Stimulated activated CD4-positive, alpha-beta T cell treated with anti-CD3 and anti-CD28 coated beads, Interleukin-4, amount 100 ng/mL, for 24 hours (primary cell): ENCODE measurements at regions not wholly inside any gene's neighbourhood (a gene's known extent, or its start where the extent isn't known, plus 50 kb on each side); places are given as distances from the start of the nearest gene placed in this dataset.

Source experiments
- DNase-seq: peaks from one replicate; pipeline ENCODE4 v3.0.0-alpha.2; 2020

DNA sequence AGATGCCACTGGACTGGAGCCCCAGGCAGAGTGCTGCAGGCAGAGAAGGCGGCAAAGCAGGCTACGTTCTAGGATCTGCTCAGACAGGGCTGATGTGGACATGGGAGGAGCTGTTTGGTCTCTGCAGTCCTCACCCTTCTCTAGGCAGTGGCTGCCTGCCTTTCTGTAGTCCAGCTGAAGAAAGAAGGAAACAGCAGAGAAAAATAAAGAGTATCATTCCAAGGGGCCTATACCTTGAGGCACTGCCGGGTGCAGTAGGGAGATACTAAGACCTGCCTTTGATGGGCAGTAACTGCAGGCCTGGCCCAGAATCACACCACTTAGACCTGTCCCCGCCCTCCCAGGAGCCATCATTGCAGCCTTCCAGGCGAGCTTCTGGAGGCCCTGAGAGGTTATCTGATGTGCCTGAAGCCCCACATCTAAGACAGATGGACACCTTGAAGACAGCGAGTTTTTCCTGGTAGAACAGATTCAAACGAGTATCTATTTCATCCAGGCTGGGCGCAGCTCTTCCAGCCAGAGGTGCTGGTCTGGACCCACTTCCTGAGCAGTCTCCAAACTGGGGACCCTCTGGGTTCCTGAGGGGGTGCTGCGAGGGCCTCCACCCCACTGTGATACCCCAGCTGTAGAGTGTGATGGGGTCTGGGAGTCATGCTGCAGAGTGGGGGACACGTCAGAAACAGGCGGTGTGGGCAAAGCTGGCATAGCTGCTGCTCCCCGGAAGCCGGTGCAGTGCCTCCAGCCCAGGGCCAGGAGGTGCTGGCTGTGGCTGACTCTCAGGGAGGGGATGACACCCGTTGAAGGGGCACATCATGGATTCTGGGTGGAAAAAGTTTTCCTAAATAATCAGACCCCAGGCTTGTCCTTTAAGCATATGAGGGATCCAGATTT is 87.3 kb upstream of the OTOS start:
- no peak for DNase-seq

DNA sequence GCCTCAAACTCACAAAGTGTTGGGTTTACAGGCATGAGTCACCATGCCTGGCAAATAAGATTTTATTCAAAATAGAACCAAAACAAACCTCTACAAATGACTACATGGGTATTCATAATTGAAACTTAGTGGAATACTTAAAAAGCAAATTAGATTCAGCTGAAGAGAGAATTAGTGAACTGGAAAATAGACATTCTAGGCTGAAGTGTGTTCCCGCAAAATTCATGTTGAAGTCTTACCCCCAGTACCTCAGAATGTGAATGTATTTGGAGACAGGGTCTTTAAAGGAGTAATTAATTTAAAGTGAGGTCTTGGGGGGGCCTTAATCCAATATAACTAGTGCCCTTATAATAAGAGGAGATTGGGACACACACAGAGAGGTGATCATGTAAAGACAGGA is 88.5 kb upstream of the OTOS start:
- no peak for DNase-seq

DNA sequence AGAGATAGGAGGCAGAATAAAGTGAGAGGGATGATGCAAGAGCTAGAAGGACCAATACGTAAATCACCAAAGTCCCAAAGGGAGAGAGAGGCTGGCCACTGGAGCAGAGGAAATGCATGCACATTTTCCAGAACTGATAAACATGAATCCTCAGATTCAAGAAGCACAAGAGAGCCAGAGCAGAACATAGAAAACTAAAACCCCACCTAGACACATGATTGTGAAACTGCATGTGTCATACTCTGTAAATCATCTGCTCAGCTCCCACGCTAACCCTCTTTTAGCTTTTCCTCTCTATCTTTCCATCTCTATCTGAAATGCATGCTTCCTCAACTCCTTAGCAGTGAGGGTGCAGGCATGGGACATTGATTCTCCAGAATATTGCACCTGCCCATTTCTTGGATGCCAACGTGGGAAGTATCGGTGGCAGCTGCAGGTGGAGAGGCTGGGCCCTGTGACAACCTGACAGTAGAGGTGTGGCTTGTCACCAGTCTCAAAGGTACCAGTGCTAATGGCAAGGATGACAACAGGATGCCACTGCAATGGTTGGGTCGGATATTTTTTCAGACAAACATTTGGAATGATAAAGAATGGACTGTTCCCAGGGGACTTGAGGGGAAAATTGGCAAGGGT is 89.3 kb upstream of the OTOS start:
- no peak for DNase-seq

DNA sequence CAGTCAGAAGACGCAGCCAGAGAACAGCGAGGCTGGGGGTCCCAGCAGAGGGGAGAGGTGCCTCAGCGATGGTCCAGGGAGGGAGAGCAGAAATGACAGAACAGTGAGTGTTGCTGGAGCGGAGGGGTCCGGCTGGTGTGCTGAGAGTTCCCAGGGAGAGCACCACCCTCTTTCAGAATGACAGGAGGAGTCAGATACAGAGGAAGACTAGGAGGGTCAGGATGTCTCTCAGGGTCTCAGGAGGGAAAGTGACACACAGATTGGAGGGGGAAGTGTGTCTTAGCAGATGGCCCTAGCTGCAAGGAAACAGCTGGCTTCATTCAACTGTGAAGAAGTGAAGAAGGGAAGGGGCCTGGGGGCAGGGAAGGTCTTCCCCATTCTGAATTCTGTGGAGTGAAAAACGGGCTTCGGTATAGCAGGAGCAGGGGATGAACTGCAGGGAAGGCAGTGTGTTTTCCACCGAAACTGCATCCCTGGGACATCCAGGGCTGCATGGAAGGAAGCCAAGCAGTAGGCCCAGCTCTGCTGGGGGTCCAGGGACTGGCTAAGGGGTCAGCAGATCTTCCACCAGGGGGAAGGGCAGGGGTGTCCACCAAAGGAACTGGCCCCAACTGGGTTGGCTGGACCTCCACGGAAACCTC is 90.0 kb upstream of the OTOS start:
- no peak for DNase-seq

DNA sequence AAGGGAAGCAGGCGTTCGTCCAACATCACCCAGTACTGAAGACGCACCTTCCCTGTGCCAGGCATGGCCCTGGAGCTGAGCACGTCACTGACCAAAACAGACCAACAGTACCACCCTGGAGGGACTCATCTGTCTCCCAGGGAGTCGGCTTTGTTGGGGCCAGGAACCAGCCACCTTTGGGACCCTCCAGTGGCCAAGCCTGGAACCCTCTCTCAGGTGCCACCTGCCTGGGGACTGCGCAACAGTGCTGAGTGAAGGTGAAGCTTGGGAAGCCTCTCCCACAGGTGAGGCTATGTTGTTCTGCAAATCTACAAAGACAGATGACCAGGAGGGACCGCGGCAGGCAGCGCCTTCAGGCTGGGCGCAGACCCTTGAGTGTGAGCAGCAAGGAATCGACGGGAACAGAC is 91.4 kb upstream of the OTOS start:
- no peak for DNase-seq

DNA sequence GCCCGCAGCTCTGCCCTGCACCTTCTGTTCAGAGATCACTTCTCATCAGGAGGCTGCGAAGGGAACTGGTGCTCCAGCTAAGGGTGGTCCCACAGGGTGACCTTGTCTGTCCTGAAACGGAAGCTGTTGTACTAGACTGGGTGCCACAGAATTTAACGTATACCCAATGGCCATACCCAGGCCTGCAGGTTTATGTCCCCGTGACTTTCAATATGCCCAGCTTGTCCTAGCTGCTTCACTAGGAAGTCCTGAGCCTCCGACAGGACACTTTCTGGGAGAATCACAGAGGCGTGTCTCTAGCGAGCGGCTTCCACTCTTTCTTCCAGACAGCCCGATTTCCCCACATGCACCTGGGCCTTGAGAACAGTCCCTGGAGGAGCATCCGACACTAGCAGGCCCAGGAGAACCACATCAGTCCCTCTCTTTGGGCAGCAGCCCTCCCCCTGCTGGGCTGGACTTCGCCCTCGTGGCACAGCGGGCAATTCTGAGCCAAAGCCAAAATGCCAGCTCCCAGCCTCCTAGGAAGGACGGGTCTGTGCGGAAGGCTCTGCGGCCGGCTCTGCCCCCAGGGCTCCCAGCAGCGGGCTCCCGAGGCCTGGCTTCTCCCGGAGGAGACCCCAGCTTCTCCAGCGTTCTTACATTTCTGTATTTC is 91.9 kb upstream of the OTOS start:
- DNase-seq: no peak

DNA sequence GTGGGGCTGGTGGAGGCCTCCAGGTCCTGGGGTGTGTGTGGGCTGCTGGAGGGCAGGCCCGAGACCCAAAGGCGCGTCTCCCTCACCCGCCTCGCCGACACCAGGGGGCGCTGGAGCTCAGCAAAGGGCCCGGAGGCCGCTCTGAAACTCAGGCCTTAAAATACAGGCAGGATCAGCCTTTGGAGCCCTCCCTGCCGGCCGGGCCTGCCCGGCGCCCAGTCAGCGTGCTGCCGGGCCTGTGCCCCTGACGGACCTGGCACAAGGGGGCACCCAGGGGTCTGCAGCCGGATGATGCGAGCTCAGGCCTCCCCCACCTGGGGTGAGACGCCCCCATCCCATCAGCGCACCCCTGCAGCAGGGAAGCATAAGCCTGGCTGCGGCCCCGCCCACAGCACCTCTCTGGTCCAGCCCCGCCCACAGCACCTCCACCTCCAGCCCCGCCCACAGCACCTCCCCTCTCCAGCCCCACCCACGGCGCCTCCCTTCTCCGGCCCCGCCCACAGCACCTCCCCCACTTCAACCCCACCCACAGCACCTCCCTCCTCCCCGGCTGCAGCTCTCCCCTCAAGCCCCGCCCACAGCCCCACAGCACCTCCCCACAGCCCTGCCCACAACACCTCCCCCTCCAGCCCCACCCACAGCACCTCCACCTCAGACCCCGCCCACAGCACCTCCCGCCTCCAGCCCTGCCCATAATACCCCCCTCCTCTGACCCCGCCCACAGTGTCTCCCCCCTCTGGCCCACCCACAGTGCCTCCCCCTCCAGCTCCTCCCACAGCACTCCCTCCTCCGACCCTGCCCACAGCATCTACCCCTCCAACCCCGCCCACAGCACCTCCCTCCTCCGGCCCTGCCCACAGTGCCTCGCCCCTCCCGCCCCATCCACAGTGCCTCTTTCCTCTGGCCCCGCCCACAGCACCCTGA is 92.8 kb upstream of the OTOS start:
- DNase-seq: peak; percentile 72

DNA sequence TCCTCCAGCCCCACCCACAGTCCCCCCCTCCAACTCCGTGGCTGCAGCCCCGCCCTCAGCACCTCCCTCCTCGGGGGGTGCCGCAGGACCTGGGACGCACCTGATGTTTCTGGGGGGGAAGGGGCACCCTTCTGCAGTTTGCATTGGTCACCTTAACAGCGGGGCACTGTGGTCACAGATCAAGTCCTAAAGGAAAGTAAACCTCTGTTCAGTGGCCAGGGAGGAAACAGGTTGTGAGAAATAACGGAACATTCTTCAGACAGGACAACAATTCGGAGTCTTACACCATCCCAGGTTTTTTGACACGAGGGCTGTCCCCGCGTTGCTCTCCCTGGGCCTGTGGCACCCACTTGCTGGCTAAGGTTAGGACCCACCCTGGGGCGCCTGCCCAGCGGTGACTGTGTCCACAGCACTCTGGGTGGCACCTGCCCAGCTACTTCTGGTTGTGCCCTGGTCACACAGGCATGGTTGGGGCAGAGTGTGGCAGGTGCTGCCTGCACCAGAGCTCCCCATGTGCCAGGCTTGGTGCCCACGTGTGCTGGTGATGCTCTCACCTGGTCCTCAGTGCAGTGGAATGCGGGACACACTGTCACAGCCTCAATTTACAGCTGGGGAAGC is 93.5 kb upstream of the OTOS start:
- no peak for DNase-seq

DNA sequence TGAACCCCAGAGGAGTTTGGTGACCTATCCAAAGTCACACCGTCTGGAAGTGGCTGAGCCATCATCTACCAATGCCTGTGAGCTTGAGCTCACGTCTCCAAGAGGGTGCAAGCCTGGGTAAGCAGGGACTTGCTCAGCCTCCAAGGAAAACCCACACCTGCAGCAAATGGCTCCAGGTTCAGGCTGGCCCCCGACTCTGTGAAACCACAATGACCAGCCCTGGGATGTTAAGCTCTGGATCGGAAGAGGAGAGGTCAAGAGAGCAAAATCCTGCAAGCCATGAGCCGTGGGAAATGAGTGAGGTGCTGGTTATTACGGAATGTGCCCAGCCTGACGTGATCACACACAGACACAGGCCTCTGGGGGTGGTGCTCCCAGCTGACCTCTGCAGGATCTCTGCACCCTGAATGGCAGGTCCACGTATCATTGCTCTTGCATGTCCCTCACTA is 94.1 kb upstream of the OTOS start:
- DNase-seq: no peak

DNA sequence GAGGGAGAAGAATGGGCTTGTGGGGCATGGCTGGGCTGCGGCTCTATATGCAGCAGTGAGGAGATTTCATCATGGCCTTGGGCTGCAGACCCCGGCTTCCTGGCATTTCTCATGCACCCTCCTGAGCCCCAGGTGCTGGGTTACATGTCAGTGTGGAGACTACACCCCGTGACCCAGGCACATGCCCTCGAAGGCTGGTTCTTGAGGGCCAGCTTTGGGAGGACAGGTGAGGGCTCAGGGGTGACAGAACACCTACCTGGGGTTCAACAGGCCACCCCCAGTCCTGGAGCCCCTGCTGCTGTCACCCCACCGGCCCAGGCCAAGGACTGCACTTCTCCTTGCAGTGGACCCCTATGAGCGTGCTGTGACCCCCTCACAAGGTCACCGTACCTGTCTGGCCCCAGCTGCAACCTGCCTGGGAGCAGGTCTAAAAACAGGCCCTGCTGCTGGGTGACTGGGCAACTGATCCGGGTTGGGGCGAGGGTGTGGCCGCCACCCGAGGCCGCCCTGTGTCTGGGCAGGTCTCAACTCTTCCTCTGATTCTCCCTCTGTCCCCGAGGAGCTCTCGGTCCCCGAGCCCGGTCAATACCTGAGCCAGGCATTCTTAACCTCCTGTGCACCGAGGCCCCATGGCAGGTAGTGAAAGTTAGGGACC is 94.8 kb upstream of the OTOS start:
- no peak for DNase-seq

DNA sequence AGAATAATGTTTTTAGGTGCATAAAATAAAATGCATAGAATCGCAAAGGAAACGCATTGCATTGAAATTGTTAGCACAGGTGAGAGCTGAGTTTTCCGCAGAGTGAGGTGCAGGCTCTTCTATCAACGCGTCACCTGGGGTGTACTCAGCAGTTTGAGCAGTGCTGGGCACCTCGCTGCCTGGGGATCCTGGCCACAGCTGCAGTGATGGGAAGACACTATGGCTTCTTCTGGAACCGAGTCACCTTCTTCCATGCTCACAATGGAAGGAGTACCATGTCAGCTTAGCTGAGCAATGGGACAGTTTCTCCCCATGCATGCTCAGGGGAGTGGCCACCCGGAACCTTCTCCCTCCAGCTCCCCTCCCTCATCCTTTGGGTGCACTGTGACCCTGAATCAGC is 95.4 kb upstream of the OTOS start:
- DNase-seq: no peak

DNA sequence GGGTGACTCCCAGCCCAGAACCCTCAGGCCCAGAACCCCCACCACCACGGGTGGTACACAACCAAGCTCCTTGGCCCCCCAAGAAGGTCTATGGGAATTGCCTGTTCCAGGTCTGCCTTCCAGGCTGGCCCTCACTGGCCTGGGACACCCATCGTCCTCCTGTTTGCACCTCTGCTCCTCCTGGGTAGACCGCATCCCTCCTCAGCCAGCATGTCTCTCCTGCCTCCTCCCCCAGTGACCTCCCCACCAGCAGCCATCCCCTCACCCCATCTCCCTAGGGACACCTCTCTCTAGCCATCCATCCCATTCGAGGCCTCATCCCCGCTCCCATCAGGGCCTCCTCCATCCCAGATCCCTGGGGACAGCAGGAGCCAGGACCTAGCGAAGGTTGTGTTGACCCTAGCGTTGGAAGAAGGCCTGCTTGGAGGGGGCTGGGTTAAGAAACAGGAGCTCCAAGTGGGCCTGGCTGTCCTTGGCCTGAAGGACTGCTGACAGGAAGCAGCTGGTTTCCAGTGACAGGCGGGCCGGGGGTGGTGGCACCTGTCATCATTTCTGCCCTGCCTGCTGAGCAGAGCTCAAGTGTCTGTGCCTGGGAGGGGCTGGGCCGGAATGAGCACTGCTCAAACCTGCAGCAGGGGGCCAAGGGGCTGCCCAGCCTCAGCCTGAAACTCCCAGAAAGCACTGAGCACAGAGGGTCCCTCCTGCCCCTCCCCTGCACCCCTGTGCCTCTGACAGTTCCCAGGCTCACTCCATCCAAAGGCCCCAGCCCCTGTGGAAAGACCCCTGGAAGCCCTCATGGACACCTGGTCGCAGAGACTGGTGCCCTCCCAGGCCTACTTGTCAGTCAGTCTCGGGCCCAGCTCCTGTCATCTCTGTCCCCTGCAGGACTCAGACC is 96.0 kb upstream of the OTOS start:
- DNase-seq: no peak

DNA sequence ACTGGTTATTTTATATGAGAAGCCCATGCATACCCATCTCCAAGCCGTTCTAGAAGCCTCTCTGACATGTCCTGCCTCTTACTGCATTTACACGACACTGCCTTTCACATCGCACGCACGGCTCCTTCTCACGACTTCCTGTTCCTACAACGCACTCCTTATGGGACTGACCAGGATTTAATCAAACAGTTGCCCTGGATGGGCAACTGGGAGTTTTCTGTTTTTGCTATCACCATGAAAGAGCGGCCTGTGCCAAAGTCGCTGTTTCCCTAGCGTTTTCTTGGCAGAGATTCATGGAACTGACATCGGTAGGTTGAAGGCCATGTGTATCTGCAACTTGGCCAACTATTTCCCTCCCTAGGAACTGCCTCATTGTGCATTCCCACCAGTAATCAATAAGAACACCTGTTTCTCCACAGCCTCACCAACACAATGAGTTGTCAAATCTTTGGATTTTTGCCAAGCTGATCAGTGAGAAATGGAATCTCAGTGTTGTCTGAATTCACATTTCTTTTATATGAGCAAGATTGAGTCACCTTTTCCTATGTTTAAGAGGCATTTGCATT is 97.2 kb upstream of the OTOS start:
- no peak for DNase-seq

DNA sequence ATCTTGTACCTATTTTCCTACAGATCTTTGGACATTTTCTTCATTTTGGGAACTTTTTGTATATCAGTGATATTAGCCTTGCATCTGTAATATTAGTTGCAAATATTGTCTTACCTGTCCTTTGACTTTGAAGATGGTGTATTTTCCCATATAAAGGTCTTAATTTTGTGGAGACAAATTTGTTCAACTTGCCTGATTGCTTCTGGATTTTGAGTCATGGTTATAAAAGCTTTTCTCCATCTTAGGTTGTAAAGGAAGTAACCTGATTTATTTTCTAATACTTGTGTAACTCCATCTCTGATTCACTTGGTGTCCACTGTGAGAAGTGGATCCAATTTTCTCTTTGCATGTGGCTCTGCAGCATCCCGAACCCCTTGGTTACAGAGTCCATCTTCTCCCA is 97.7 kb upstream of the OTOS start:
- DNase-seq: no peak

DNA sequence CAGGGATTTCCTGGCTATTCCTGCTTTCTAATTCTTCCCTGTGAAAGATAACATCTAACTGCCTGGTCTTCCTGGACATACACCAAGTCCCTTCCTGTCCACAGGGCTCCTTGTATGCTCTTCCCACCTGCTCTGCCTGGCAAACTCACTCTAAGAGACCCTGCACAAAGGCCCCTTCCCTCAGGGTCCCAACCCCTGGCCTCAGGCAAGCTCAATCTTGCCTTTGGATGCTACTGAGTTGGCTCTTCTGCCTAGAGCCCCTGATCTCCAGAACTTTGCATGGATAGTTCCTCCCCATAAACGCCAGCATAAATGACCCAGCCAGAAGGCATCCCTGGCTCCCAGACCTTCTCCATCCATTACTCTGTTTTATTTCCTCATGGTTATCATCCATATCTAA is 98.3 kb upstream of the OTOS start:
- DNase-seq: no peak

DNA sequence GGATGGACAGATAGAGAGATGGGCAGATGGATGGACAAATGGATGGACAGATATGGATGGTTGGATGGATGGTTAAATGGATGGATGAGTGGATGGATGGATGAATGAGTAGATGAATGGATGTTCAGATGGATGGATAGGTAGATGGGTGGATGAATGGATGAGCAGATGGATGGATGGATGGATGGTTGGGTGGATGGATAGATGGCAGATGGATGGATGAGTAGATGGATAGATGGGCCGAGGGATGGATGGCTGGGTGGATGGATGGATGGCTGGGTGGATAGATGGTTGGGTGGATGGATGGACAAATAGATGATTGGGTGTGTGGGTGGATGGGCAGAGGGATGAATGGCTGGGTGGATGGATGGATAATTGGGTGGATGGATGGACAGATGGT is 98.9 kb upstream of the OTOS start:
- no peak for DNase-seq

DNA sequence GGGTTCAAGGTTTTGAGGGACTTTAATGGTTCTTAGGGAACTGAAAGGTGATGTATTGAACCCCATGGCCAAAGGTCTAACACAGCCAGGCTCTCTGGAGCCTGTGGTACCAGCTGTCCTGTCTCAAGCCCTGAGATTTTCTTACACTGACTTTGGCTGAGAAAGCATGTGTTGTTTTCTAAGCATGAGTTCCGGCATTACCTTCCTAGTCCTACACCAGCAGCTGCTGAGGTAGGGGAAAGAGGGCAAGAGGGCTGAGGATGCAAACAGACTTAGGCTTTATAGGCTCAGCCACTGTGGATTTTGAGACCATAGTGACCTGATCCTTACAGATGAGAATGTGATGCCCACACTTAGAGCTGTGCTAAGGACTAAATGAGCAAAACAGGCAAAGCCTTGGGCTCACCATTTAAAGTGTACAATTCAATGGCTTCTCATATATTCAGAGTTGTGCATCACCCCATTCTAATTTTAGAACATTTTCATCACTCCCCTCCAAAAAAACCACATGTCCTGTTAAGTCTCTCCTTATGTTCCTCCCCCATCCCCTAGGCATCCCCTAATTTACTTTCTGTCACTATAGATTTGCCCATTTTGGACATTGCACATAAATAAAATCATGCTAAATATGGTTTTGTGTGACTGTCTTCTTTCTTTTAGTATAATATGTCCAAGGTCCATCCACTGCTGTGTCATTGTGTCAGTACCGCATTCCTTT is 99.7 kb upstream of the OTOS start:
- DNase-seq: no peak

DNA sequence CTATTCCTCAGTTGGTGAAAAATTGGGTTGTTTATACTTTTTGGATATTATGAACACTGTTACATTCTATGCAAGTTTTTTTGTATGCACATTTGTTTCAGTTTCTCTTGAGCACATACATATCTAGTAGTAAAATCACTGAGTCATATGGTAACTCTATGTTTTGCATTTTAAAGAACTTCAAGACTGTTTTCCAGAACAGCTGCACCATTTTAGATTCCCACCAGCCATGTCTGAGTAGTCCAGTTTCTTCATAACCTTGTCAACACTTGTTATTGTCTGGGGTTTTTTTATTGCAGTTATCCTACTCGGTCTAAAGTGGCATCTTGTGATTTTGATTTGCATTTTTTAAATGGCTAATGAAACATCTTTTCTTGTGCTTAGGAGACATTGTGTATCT is 100.3 kb upstream of the OTOS start:
- no peak for DNase-seq

DNA sequence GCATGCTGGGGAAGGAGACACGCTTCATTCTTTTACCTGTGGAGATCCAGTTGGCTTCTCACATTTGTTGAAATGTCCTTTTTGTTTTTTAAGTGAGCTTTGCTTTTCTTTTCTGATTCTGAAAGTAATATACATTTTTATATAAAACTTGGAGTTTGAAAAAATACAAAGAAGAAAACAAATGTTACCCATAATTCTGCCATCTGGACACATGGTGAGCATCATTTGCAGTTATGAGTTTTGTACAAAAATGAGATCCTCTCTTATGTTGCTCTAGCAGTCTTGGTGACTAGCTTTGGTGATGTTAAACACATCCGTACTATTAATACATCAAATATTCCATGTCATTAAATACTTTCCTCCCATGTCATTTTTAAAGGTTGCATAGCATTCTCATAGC is 101.1 kb upstream of the OTOS start:
- DNase-seq: no peak
